HG03439 (cell line): ENCODE measurements at regions not wholly inside any gene's neighbourhood (a gene's known extent, or its start where the extent isn't known, plus 50 kb on each side); places are given as distances from the start of the nearest gene placed in this dataset.
"Not testable (repeated sequence)": the region's sequence is repeated elsewhere in the genome, so short reads cannot be mapped to it uniquely, and the experiment has no call there.

ENCODE experiments used
- ATAC-seq: cut with Tn5 transposase; IDR thresholded peaks from one replicate; pipeline ENCODE4 v1.9.1; 2021; ENCODE audit warnings: mild to moderate bottlenecking, moderate library complexity; ENCODE audit not compliant: unreplicated experiment

- no peak for ATAC-seq
These were observed 1103.7 kb upstream of the EPHA6 start for GRCh38 chr3:95710684-95711083.

DNA sequence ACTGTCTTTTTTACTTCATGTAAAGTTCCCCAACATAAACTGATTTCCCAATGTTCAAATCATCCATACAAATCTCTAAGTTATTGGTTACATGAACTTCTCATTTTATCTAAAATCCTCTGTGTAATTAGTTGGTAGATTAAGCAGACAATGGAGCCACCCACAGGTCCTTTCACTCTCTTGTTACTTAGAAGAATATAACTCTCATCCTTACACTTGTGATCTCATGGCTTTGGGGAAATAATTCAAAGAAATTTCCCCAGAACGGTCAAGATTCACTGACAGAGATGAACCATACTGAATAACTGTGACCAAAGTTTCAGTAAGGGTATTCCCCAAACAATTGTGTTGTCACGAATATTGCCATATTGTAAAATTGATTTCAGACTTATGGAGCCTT, 1102.6 kb upstream of the EPHA6 start:
- ATAC-seq, result no peak

DNA sequence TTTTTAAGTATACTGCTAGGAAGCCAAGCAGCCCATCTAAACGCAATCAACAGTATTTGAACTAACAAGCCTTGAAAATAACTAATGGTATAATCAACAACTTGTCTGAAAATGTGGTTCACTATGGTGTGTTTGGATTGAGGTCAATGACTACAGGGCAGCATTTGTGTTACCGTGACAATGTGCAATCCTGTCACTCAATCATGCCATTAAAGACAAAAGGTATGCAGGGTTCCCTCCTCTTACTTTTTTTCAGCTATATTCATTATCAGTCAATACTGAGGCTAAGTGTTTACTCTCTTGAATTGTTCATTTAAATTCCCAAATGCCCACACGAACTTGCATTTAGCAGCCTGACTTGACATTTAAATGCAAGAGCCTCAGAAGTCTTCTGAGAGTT, 1099.3 kb upstream of the EPHA6 start:
- ATAC-seq, result no peak

DNA sequence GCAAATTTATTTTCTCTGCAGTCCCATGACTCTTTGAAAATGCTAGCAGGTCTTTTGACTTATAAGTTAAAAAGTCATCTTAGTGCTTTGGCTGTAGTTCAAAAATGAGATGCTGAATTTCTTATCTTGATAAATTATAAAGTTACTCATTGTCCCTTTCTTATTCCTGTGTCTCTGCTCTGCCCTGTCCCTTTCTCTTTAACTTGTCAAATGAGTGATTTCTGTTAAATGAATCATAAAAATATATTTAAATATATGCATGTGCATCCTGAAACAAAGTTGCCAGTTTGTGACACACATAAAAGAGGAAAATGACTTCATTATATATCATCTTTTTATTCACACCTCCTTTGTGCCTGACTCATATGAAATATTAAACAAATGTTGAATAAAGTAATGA, 1097.3 kb upstream of the EPHA6 start:
- ATAC-seq, result no peak

DNA sequence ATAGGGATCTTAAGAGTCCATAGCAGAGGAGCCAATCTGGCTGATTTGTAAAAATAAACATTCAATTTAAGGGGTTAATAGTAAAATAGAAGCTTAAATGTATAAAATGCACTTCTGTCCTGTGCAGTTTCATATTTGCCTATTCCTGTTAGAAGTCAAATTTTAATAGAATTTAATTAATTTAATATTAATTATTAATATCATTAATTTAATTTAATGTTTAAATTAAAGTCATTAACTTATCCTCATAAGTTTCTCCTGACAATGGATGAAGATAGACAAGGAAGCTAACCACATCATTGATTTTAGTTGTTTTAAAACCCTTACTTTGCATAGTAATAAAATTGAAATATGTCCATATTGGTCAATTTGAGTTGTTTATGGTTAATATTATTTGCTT, 1096.2 kb upstream of the EPHA6 start:
- ATAC-seq, result no peak

DNA sequence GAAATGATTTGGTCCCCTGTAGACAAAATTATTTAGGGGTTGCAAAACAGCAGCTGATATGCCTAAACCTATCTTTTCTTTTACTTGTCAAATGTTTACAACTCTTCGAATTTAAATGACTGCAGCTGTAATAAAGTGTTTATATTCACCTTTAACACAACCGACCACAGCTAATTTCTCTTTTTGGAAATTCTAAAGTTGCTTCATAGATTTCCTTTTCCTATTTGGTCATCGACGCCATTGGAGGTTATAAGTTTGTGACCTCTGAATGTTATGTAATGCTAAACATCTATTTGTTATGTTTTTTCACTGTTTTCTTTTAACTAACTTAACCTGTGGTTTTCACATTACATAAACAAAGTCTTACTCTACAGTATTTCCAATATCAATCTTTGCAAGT, 1094.9 kb upstream of the EPHA6 start:
- ATAC-seq, result no peak

DNA sequence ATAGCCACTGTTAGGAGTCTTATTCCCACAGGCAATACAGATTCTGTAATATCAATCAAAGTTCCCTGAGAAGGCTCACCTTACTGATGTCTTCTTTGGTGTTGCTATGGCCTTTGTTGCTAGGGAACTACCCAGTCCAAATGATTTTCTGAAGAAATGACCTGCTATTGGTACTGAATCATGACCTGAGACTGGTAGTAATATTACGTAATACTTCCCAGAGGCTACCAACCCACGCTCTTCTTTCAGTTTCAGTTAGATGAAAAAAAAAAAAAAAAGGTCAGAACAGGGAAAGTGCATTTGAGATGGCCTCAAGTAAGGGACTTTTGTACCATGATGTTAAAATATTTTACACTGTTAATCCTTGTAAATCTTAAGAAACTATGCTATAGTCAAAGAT, 1092.5 kb upstream of the EPHA6 start:
- ATAC-seq, result no peak

- ATAC-seq, result no peak
These were observed 1088.6 kb upstream of the EPHA6 start for GRCh38 chr3:95725770-95726169.

DNA sequence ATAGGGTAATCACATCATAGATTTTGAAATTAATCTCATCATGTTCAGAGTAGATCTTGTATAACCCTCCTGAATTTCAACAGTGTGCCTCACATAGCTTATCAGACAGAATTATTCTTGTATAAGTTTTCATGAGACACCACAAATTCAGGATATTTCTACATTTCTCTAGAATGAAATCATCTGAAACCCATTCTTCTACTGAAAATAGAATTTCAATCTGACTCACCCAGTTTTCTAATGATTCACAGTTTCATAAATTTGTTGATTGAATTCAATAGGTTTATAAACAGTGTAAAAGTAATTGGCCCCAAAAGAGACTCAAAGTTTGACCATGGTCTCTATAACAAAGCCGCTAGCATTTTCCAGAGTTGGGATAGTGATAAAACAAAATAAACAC, 1082.6 kb upstream of the EPHA6 start:
- ATAC-seq, result no peak

DNA sequence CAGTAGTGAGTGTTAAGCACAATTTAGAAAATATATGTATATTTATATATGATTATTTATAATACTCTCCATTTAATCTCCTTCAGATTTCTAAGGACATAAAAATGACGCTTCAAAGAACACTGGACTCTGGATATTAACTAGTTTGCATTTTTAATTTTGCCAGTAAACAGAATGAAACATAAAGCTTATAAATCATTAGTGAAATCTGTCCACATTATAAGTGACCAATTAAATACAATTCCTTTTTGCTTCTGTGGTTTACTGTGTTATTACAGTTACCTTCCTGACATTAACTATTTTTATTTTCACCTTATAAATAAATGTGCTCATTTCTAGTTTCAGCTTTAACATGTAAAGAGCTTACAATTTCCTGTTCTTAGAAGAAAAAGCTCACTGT, 1081.1 kb upstream of the EPHA6 start:
- ATAC-seq, result no peak

GRCh38 chr3:95738045-95738444, 1076.3 kb upstream of the EPHA6 start:
- ATAC-seq, result no peak

DNA sequence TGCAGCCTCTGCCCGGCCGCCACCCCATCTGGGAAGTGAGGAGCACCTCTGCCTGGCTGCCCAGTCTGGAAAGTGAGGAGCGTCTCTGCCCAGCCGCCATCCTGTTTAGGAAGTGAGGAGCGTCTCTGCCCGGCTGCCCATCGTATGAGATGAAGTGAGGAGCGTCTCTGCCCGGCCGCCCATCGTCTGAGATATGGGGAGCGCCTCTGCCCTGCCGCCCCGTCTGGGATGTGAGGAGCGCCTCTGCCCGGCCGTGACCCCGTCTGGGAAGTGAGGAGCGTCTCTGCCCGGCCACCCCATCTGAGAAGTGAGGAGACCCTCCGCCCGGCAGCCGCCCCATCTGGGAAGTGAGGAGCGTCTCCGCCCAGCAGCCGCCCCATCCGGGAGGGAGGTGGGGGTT, 1069.5 kb upstream of the EPHA6 start:
- ATAC-seq, result not testable (repeated sequence)

DNA sequence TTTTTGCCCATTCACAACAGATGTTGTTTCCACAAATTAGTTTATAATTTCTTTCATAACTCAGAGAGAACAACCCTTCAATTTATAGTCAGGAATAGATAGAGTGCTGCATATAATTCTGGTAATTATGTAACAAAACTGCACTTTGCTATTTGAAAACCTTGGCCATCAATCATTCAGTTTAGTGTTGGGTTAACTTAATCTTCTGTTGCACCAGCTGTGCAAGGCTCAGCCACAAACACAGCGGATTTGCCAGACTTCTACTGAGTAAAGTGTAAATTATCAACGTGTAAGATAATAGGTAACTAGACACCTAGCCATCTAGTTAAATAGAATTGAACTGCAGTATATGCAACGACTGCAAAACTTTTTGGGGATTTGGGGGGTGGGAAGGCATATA, 1064.3 kb upstream of the EPHA6 start:
- no peak for ATAC-seq

DNA sequence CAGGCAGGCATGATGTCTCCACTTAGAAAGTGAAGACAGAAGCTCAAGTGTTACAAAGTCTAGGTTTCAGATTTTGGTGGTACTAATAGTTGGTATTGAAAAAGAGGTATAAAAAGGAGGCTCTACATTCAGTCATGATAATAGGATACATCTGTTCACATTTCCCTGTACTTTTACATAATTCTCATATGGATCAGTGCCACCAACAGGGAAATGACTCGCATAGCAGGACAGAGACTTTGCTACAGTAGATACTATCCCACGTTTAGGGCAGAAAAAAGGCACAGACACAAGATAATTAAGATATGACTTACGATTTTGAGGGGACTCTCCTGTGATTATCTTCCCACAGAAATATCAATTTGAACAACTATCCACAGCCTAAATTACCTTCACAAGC, 1062.9 kb upstream of the EPHA6 start:
- no peak for ATAC-seq

- no peak for ATAC-seq
These were observed 1062.2 kb upstream of the EPHA6 start for GRCh38 chr3:95752199-95752598.

GRCh38 chr3:95758707-95759106, 1055.7 kb upstream of the EPHA6 start:
- ATAC-seq, result no peak

GRCh38 chr3:95759614-95760301, 1054.6 kb upstream of the EPHA6 start:
- ATAC-seq, result no peak

GRCh38 chr3:95775486-95776094, 1038.8 kb upstream of the EPHA6 start:
- ATAC-seq, result no peak

GRCh38 chr3:95781598-95781997, 1032.8 kb upstream of the EPHA6 start:
- no peak for ATAC-seq

- ATAC-seq, result no peak
These were observed 1025.3 kb upstream of the EPHA6 start for GRCh38 chr3:95789111-95789510.

DNA sequence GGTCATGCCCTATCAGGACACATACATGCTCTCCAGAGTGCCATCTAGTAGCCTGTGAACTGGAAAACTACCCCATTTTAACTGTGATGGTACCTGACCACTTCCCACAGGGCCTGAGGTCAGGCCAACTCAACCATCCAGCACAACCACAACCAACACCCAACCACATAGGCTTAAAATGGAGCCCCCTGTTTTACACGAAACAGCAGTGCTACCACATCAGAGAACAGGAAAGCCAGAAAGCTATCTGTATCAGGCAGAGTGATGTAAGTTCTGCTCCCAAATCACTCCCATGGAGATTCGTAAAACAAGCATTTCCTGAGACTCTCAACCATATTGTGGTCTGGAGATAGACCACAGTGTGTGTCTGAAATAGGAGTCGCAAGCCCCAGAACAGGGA, 1017.3 kb upstream of the EPHA6 start:
- ATAC-seq, result no peak

GRCh38 chr3:95798628-95799027, 1015.8 kb upstream of the EPHA6 start:
- no peak for ATAC-seq

GRCh38 chr3:95810462-95810861, 1003.9 kb upstream of the EPHA6 start:
- no peak for ATAC-seq
